GM18519 (cell line): ENCODE measurements at regions not wholly inside any gene's neighbourhood (a gene's known extent, or its start where the extent isn't known, plus 50 kb on each side); places are given as distances from the start of the nearest gene placed in this dataset.
"Not testable (repeated sequence)": the region's sequence is repeated elsewhere in the genome, so short reads cannot be mapped to it uniquely, and the experiment has no call there.

Experiments
- ATAC-seq: cut with Tn5 transposase; IDR thresholded peaks from one replicate; pipeline ENCODE4 v1.9.1; 2021; ENCODE audit warnings: mild to moderate bottlenecking, moderate library complexity; ENCODE audit not compliant: unreplicated experiment, low FRiP score

DNA sequence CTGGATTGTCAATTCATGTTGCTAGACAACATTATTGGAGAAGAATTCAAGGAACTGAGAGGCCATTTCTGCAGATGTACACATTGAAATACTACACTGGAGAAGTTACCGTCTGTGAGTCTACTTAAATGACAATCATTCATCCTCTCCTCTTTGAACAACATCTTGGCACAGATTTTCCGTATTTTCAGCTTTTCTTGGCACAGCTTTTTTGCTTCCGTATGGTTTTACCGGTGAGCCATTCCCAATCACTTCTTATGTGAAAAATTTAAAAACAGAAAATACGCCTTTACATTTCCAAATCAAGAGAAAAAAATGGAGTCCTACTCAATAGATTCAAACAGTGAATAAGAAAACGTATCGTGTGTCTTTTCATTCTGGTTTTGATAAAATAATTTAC lies 1493.7 kb downstream of the AMY1C start:
- no peak for ATAC-seq

- ATAC-seq, result no peak
These were observed 1494.3 kb downstream of the AMY1C start for GRCh38 chr1:105243969-105244368.

DNA sequence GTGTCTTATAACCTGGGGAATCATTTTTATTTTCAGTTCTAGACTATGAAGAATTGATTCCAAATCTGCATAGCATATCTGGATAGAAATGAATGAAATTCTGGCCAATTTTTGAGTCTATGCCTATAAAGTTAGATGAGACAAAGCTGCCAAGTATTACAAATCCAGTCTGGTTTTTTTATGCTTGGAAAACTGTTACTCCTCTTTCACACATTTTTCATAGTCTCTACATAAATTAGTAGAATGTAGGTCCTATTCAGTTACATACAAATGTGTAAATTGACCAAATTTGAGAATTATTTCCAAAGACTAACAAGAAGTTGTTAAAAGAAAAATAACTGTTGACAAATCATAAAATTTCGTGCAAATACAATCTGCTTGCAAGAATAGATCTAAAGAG lies 1505.2 kb downstream of the AMY1C start:
- ATAC-seq, result no peak

DNA sequence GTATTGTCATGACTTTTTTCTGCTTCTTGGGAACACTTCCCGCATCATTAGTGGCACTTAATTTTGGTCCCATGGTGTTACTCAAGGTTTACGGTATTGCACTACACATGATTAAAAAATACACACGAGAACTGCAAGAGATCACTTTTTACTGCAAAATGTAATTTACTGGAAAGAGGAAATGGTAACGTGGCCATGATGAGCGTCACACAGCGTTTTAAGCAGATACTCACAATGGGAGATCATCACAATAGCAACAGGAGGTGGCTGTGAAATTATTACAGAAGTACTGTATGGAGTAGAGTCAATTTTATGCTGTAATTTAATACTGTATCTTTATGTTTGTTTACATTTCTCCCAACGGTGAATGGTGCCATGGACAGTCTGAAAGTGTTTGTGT lies 1510.3 kb downstream of the AMY1C start:
- ATAC-seq, result no peak

GRCh38 chr1:105270966-105271365 lies 1521.3 kb downstream of the AMY1C start:
- ATAC-seq, result no peak

DNA sequence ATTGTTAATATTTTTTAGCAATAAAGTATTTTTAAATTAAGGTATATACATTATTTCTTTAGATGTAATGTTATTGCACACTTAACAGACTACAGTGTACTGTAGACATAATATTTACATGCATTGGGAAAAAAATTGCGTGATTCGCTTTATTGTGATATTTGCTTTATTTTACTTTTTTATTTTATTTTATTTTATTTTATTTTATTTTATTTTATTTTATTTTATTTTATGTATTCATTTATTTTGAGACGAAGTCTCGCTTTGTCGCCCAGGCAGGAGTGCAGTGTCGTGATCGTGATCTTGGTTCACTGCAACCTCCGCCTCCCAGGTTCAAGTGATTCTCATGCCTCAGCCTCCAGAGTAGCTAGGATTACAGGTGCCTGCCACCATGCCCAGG lies 1522.7 kb downstream of the AMY1C start:
- not testable (repeated sequence) for ATAC-seq

- no peak for ATAC-seq
These were observed 1545.1 kb downstream of the AMY1C start for GRCh38 chr1:105294838-105295237.

DNA sequence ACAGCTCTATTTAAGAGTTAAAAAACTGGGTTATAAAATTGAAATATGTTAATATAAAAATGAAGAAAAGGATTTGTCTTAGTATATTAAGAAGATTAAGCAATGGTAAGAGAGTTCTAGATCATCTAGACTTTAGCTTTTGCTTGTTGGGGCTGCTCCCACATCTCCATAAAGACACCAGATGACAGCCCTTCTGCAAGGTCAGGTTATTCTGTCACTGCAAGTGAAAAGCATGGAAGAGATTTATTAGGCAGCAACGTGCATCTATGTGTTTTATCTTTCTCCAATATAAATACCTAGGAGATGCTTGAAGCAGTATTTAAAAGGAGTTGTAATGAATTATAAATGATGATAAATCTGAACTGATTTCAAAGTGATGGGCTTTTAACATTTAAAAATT lies 1560.4 kb downstream of the AMY1C start:
- no peak for ATAC-seq

- ATAC-seq, result no peak
These were observed 1568.3 kb downstream of the AMY1C start for GRCh38 chr1:105317976-105318375.

GRCh38 chr1:105326886-105327285 lies 1577.2 kb downstream of the AMY1C start:
- no peak for ATAC-seq

DNA sequence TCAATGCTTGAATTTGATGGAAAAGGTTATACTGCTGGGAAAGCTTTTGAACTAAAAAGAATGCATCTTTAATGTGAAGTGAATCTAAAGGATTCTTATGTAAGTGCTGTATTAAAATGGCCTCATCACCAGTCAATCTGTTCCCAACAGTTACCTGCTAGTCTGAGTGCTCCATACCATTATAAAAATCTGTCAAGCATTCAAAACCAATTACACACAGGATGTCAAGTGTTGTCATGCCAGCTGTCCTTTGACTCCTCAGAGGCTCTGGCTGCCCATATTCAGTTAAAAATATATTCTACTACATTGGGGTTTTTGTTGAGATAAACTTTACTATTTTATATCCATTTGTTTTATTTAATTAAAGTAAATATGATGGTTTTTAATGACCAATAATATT lies 1587.7 kb downstream of the AMY1C start:
- ATAC-seq, result no peak

DNA sequence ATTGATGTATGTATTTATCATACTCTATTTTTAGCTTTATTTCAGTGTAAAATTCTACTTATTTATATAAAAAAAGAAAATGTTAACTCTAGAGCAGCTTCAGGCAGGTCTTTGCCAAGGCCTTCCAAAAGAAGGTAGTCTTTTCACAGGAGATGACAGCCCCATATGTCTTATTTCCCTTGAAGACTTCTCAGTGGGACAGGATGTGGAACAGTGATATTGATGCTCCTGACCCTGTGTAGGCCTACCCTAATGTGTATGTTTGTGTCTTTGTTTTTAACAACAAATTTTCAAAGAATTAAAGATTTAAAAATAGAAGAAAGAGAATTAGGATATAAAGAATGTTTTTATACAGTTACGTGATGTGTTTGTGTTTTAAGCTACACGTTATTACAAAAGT lies 1593.6 kb downstream of the AMY1C start:
- no peak for ATAC-seq

- no peak for ATAC-seq
These were observed 1609.8 kb downstream of the AMY1C start for GRCh38 chr1:105359457-105359856.

DNA sequence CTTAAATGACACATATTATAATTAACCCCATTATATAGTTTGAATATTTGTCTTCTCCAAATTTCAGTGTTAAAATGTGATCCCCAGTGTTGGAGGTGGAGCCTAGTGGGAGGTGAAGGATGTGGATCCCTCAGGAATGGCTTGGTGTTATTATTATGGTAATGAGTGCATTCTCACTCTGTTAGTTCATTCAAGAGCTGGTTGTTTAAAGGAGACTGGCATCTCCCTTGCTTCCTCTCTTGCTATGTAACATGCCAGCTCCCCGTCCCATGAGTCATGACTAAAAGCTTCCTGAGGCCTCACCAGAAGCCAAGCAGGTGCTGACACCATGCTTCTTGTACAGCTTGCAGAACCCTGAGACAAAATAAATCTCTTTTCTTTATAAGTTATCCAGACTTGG lies 1612.7 kb downstream of the AMY1C start:
- no peak for ATAC-seq

DNA sequence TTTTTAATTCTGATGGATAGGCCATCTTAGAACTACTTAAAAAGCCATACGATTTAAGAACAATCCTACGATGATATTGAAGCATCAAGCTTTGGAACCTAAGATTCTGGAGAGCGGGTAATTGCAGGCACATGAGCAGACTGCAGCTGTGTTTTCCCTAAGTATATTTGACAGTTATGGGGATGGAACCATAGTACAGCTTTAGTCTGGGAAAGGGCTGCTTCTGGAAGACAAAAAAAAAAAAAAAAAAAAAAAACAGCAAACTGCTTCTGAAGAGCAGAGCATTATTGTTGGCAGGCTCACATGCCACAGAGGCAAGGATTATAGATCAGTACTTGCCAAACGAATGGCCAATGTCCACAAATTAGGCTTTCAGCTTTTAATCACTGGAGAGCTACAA lies 1618.7 kb downstream of the AMY1C start:
- ATAC-seq, result no peak

DNA sequence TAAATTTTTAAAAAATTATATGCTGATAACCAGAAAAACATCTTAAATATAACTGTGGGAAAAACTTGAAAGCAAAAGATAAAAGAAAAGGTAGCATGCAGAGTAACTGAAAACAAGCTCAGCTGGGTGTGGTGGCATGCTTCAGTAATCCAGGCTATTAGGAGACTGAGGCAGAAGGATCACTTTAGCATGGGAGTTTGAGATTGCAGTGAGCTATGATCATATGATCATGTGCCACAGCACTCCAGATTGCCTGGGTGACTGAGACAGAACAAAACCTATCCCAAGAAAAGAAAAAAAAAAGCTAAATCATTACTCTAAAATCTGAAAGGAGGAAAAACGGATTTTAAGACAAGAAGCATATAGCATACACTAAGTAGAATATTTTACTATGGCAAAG lies 1624.0 kb downstream of the AMY1C start:
- ATAC-seq, result no peak

GRCh38 chr1:105386489-105386888 lies 1636.8 kb downstream of the AMY1C start:
- no peak for ATAC-seq

DNA sequence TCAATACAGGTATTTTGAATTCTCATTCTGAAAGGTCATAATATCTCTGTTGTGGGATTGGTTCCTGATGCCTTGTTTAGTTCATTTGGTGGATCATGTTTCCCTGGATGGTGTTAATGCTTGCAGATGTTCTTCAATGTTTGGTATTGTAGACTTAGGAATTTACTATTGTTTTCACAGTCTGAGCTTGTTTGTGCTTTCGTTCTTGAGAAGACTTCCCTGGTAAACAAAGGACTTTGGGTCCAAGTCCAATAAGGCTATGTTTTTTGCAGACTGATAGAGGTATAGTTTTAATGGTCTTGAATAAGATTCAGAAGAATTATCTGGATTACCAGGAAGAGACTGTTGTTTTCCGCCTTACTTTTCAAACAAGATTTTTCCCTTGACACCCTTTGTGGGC lies 1646.3 kb downstream of the AMY1C start:
- ATAC-seq, result no peak

GRCh38 chr1:105398909-105399308 lies 1649.2 kb downstream of the AMY1C start:
- no peak for ATAC-seq

GRCh38 chr1:105399716-105400115 lies 1650.0 kb downstream of the AMY1C start:
- ATAC-seq, result no peak

DNA sequence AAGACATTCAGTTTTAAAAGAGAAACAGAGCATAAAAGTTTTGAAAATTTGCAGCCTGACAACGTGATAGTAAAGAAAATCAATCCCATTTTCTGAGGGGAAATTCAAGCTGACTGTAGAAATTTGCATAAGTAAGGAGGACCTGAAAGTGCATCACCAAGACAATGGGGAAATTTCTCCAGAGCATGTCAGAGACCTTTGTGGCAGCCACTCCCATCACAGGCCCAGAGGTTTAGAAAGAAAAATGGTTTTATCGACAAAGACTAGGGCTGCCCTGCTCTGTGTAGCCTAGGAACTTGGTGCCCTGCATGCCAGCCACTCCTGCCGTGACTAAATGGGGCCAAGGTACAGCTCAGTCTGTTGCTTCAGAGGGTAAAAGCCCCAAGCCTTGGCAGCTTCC lies 1640.2 kb upstream of the PRMT6 start:
- no peak for ATAC-seq

GRCh38 chr1:105419030-105419429 lies 1637.4 kb upstream of the PRMT6 start:
- ATAC-seq, result no peak

DNA sequence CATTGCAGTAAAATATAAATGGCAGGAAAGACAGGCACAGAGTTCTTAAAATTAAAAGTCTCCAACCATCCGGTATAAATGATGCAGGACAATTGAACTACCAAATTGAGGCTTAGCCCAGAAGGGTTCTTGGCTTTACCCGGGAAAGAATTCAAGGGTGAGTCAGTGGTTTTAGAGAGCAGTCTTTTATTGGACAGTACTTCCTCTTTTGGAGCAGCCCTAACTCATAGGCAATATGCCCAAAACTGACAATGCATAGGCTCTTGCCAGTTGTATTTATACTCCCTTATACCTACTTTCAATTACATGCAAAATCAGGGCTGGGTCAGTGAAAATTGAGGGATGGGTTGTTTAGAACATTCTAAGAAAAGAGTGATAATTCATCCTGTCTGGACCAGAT lies 1628.9 kb upstream of the PRMT6 start:
- ATAC-seq, result no peak
